ENCODE measurements at regions not wholly inside any gene's neighbourhood (a gene's known extent, or its start where the extent isn't known, plus 50 kb on each side); places are given as distances from the start of the nearest gene placed in this dataset.
"Not testable (repeated sequence)": the region's sequence is repeated elsewhere in the genome, so short reads cannot be mapped to it uniquely, and the experiment has no call there.

DNA sequence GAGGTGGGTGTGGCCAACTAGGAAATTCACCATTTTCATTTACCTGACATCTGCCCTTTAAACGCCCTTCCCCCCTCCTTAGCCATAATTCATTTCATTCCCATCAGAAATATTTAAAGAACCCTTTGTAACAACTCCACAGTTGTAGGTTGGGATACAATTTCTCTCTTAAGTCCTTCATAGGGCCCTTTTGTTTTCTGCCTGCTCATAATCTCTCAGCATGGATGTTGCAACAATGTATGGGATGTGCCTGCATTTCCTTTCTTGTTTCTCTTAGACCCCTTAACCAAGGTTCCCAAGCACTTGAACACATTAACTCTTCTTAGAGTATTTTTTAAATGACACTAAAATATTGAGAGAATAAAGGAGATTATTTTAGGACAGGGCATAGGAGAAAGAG is 51.7 kb upstream of the MYO10 start:
- H3K4me3 ChIP-seq (ENCODE audit: low read length) = no peak overlapping the region
- no peaks in the 10 kb centered on the region for H3K4me1 ChIP-seq (ENCODE audit: control insufficient read depth, low read depth, low read length)
- H3K36me3 ChIP-seq (ENCODE audit: control insufficient read depth, low read depth, low read length) = no peaks in the 10 kb centered on the region
- no peak overlapping the region for H3K9ac ChIP-seq (ENCODE audit: low read length)
- H3K27me3 ChIP-seq (ENCODE audit: control insufficient read depth, insufficient read depth, low read length) = no peaks in the 10 kb centered on the region
- no peaks in the 10 kb centered on the region for H3K9me3 ChIP-seq (ENCODE audit: control insufficient read depth, low read depth, low read length)
- no peak overlapping the region for H3K27ac ChIP-seq (ENCODE audit: low read length)

- not testable (repeated sequence) for H3K27ac ChIP-seq (ENCODE audit: low read length); H3K4me3 ChIP-seq (ENCODE audit: low read length); H3K9ac ChIP-seq (ENCODE audit: low read length); H3K27me3 ChIP-seq (ENCODE audit: control insufficient read depth, insufficient read depth, low read length); H3K9me3 ChIP-seq (ENCODE audit: control insufficient read depth, low read depth, low read length); H3K4me1 ChIP-seq (ENCODE audit: control insufficient read depth, low read depth, low read length); H3K36me3 ChIP-seq (ENCODE audit: control insufficient read depth, low read depth, low read length)
Observed at GRCh38 chr5:16990817-16991520, 54.9 kb upstream of the MYO10 start.

- H3K9me3 ChIP-seq (ENCODE audit: control insufficient read depth, low read depth, low read length) = no peaks in the 10 kb centered on the region
- H3K4me1 ChIP-seq (ENCODE audit: control insufficient read depth, low read depth, low read length) = peaks cover 4% of the 10 kb centered on the region
- H3K4me3 ChIP-seq (ENCODE audit: low read length) = no peak overlapping the region
- no peaks in the 10 kb centered on the region for H3K36me3 ChIP-seq (ENCODE audit: control insufficient read depth, low read depth, low read length)
- no peaks in the 10 kb centered on the region for H3K27me3 ChIP-seq (ENCODE audit: control insufficient read depth, insufficient read depth, low read length)
- H3K9ac ChIP-seq (ENCODE audit: low read length) = no peak overlapping the region
- H3K27ac ChIP-seq (ENCODE audit: low read length) = no peak overlapping the region
Observed at GRCh38 chr5:16992006-16992405, 55.9 kb upstream of the MYO10 start.

DNA sequence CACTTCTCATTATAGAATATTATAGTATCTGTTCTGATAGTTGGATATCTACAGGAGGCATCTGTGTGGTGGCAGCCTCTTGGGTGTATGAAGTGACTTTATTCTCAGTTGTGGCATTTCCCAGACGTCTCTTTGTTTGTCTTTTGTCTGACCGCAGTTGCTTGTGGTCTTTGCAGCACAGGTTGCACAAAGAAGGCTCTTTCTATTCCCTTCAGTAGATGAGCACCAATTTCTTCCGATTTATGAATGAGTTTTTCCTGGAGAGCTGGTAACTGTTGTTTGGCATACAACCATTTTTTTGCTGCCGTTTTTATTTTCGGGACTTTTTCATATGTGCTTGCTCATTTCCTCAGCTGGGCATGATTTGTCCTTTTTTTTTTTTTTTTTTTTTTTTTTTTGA is 56.4 kb upstream of the MYO10 start:
- Histone ChIP-seq H3K9me3 (ENCODE audit: control insufficient read depth, low read depth, low read length) (no peaks in the 10 kb centered on the region), H3K9ac (ENCODE audit: low read length) (no peak overlapping the region), H3K4me3 (ENCODE audit: low read length) (no peak overlapping the region), H3K4me1 (ENCODE audit: control insufficient read depth, low read depth, low read length) (peaks cover 4% of the 10 kb centered on the region), H3K36me3 (ENCODE audit: control insufficient read depth, low read depth, low read length) (no peaks in the 10 kb centered on the region), H3K27me3 (ENCODE audit: control insufficient read depth, insufficient read depth, low read length) (no peaks in the 10 kb centered on the region), H3K27ac (ENCODE audit: low read length) (no peak overlapping the region)

DNA sequence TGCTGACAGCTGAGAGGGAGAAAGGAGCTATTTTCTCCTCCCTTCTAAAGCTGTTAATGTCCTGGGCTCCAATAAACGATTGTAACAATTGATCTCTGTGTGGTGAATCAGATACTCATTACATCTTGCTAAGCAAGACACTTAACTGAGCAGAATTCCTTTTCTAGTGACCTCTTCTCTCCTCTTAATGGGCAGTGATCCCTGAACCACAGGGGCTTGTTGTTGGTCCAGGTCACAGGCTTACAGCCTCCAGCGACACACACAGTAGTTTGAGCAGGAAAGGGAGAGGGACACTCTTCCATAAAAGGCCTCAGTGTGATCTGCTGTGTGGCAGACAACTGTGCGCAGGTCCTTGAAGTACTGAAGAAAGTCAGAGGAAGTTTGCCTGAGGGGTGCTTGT is 58.5 kb upstream of the MYO10 start:
- Histone ChIP-seq H3K9ac (ENCODE audit: low read length) (no peak overlapping the region), H3K27me3 (ENCODE audit: control insufficient read depth, insufficient read depth, low read length) (no peaks in the 10 kb centered on the region), H3K9me3 (ENCODE audit: control insufficient read depth, low read depth, low read length) (no peaks in the 10 kb centered on the region), H3K4me1 (ENCODE audit: control insufficient read depth, low read depth, low read length) (peaks cover 4% of the 10 kb centered on the region), H3K36me3 (ENCODE audit: control insufficient read depth, low read depth, low read length) (no peaks in the 10 kb centered on the region), H3K4me3 (ENCODE audit: low read length) (no peak overlapping the region), H3K27ac (ENCODE audit: low read length) (no peak overlapping the region)

DNA sequence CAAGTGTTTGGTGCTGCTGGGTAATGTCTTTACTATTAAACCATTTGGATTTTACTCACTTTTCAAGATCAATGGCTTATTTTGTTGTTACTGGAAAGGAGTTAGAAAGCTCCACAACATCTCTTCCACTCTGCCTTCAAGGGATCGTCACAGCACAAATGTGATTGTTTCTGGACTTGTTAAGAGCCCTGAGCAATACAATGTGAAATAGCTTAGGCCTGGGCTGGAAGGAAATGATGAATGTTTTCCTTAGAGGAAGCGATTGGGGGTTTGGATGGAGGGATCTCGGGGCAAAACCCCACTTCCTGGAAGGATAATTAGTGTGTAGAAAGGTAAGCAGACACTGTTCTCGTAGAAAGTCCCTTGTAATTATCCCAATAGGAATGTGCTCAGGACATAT is 59.3 kb upstream of the MYO10 start:
- peaks cover 4% of the 10 kb centered on the region for H3K4me1 ChIP-seq (ENCODE audit: control insufficient read depth, low read depth, low read length)
- no peaks in the 10 kb centered on the region for H3K9me3 ChIP-seq (ENCODE audit: control insufficient read depth, low read depth, low read length)
- no peak overlapping the region for H3K27ac ChIP-seq (ENCODE audit: low read length)
- H3K36me3 ChIP-seq (ENCODE audit: control insufficient read depth, low read depth, low read length) = no peaks in the 10 kb centered on the region
- no peak overlapping the region for H3K4me3 ChIP-seq (ENCODE audit: low read length)
- H3K27me3 ChIP-seq (ENCODE audit: control insufficient read depth, insufficient read depth, low read length) = no peaks in the 10 kb centered on the region
- no peak overlapping the region for H3K9ac ChIP-seq (ENCODE audit: low read length)

GRCh38 chr5:17000291-17000939 is 64.3 kb upstream of the MYO10 start:
- Histone ChIP-seq H3K36me3 (ENCODE audit: control insufficient read depth, low read depth, low read length) (no peaks in the 10 kb centered on the region), H3K27ac (ENCODE audit: low read length) (no peak overlapping the region), H3K4me1 (ENCODE audit: control insufficient read depth, low read depth, low read length) (no peaks in the 10 kb centered on the region)

DNA sequence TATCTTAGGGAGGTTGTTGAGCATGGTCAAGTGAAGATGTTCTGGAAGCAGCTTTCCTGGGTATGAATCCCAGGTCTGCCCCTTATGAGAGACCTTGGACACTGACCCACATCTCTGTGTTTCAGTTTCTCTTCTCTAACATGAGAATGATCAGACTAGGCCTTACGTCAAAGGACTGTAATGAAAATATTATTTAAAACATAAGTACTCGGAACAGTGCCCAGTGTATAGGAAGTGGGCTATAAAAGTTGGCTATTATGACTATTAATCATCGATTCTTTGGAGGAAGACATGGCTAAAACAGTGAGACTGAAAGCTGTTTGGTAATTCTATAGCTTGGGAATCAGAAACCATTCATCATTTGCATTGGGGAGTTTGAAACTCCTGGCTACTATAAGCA is 65.3 kb upstream of the MYO10 start:
- no peaks in the 10 kb centered on the region for H3K4me1 ChIP-seq (ENCODE audit: control insufficient read depth, low read depth, low read length)
- no peaks in the 10 kb centered on the region for H3K36me3 ChIP-seq (ENCODE audit: control insufficient read depth, low read depth, low read length)
- H3K9me3 ChIP-seq (ENCODE audit: control insufficient read depth, low read depth, low read length) = no peaks in the 10 kb centered on the region
- no peaks in the 10 kb centered on the region for H3K27me3 ChIP-seq (ENCODE audit: control insufficient read depth, insufficient read depth, low read length)
- H3K27ac ChIP-seq (ENCODE audit: low read length) = no peak overlapping the region
- H3K4me3 ChIP-seq (ENCODE audit: low read length) = no peak overlapping the region
- no peak overlapping the region for H3K9ac ChIP-seq (ENCODE audit: low read length)

More at GRCh38 chr5:17000291-17000939, 64.3 kb upstream of the MYO10 start:
- Histone ChIP-seq H3K9ac (ENCODE audit: low read length) (no peak overlapping the region), H3K4me3 (ENCODE audit: low read length) (no peak overlapping the region), H3K27me3 (ENCODE audit: control insufficient read depth, insufficient read depth, low read length) (no peaks in the 10 kb centered on the region), H3K9me3 (ENCODE audit: control insufficient read depth, low read depth, low read length) (no peaks in the 10 kb centered on the region)

DNA sequence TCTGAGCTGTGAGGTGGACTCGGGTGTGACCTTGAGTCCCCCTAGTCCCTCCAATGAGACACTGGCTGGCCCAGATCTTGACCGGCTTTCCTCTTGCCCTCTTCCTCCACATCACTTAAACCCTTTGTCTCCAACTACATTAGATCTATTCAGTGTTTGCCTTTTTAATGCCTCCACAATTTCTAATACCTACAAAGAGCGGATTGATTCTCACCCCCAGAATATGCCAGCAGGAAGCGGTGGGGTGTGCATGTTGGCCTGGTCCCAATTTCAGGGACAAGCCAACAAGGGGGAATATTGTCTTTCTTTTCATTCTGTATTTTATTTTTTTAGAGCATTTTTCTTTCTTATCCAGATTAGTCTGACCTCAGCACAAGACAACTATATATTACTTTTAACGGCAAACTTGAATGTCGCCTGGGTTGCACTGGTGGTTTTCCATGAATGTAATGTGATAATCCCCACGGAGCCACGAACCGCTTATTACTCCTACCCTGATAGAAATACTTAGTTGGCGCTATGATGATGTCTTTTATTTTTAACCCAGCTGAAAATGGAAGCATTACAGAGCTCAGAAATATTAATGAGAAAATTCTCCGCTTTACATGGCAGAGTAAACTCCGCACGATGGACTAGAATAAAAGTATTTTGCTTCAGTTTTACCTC is 68.5 kb upstream of the MYO10 start:
- H3K27ac ChIP-seq (ENCODE audit: low read length) = no peak overlapping the region
- H3K4me1 ChIP-seq (ENCODE audit: control insufficient read depth, low read depth, low read length) = no peaks in the 10 kb centered on the region
- H3K27me3 ChIP-seq (ENCODE audit: control insufficient read depth, insufficient read depth, low read length) = no peaks in the 10 kb centered on the region
- no peaks in the 10 kb centered on the region for H3K36me3 ChIP-seq (ENCODE audit: control insufficient read depth, low read depth, low read length)
- H3K4me3 ChIP-seq (ENCODE audit: low read length) = no peak overlapping the region
- no peak overlapping the region for H3K9ac ChIP-seq (ENCODE audit: low read length)
- H3K9me3 ChIP-seq (ENCODE audit: control insufficient read depth, low read depth, low read length) = no peaks in the 10 kb centered on the region

GRCh38 chr5:17005107-17005828 is 69.2 kb upstream of the MYO10 start:
- Histone ChIP-seq H3K27me3 (ENCODE audit: control insufficient read depth, insufficient read depth, low read length) (no peaks in the 10 kb centered on the region), H3K4me1 (ENCODE audit: control insufficient read depth, low read depth, low read length) (no peaks in the 10 kb centered on the region), H3K4me3 (ENCODE audit: low read length) (no peak overlapping the region), H3K27ac (ENCODE audit: low read length) (no peak overlapping the region), H3K9ac (ENCODE audit: low read length) (no peak overlapping the region), H3K36me3 (ENCODE audit: control insufficient read depth, low read depth, low read length) (no peaks in the 10 kb centered on the region), H3K9me3 (ENCODE audit: control insufficient read depth, low read depth, low read length) (no peaks in the 10 kb centered on the region)

GRCh38 chr5:17012289-17012688 is 76.2 kb upstream of the MYO10 start:
- Histone ChIP-seq H3K4me1 (ENCODE audit: control insufficient read depth, low read depth, low read length) (no peaks in the 10 kb centered on the region), H3K4me3 (ENCODE audit: low read length) (no peak overlapping the region), H3K27ac (ENCODE audit: low read length) (no peak overlapping the region), H3K9me3 (ENCODE audit: control insufficient read depth, low read depth, low read length) (no peaks in the 10 kb centered on the region), H3K36me3 (ENCODE audit: control insufficient read depth, low read depth, low read length) (no peaks in the 10 kb centered on the region), H3K27me3 (ENCODE audit: control insufficient read depth, insufficient read depth, low read length) (no peaks in the 10 kb centered on the region), H3K9ac (ENCODE audit: low read length) (no peak overlapping the region)

All from iPS-18a (cell line).